ENCODE measurements at regions not wholly inside any gene's neighbourhood (a gene's known extent, or its start where the extent isn't known, plus 50 kb on each side); places are given as distances from the start of the nearest gene placed in this dataset.

DNA sequence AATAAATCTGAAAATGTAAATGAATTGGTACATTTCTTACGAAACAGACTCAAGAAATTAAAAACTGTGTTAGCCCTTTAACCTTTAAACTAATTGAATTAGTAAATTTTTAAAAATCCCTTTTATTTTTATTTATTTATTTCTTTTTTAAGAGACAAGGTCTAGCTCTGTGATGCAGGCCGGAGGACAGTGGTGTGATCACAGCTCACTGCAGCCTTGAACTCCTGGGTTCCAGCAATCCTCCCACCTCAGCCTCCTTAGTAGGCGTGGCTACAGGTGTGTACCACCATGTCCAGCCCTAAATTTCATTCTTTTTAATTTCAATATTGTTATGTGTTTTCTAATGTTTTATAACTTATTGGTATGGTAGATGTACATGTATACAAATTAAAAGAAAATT is 72.6 kb downstream of the MYEOV start:
- TF ChIP-seq, protein P1, sequence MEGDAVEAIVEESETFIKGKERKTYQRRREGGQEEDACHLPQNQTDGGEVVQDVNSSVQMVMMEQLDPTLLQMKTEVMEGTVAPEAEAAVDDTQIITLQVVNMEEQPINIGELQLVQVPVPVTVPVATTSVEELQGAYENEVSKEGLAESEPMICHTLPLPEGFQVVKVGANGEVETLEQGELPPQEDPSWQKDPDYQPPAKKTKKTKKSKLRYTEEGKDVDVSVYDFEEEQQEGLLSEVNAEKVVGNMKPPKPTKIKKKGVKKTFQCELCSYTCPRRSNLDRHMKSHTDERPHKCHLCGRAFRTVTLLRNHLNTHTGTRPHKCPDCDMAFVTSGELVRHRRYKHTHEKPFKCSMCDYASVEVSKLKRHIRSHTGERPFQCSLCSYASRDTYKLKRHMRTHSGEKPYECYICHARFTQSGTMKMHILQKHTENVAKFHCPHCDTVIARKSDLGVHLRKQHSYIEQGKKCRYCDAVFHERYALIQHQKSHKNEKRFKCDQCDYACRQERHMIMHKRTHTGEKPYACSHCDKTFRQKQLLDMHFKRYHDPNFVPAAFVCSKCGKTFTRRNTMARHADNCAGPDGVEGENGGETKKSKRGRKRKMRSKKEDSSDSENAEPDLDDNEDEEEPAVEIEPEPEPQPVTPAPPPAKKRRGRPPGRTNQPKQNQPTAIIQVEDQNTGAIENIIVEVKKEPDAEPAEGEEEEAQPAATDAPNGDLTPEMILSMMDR (IDR thresholded peaks at IDR 0.05) = no peak
- no peak for TF ChIP-seq EP300 (IDR thresholded peaks at IDR 0.05)
- no peak for TF ChIP-seq POLR2A (IDR thresholded peaks at IDR 0.05)

Measured in sigmoid colon (tissue), 4 donors.